ENCODE measurements at regions not wholly inside any gene's neighbourhood (a gene's known extent, or its start where the extent isn't known, plus 50 kb on each side); places are given as distances from the start of the nearest gene placed in this dataset.

- TF ChIP-seq CTCF (IDR thresholded peaks at IDR 0.05; ENCODE audit: insufficient read depth, low read depth, low read length) = no peak
- H3K4me3 ChIP-seq (ENCODE audit: low read depth, low read length) = no peak overlapping the region
- no peak for DNase-seq (ENCODE audit: low read depth)
These were observed 168.4 kb upstream of the NHS start for GRCh38 chrX:17206584-17206983.

GRCh38 chrX:17214962-17215361, 160.0 kb upstream of the NHS start:
- DNase-seq (ENCODE audit: low read depth) = no peak
- no peak overlapping the region for H3K4me3 ChIP-seq (ENCODE audit: low read depth, low read length)
- no peak for TF ChIP-seq CTCF (IDR thresholded peaks at IDR 0.05; ENCODE audit: insufficient read depth, low read depth, low read length)

GRCh38 chrX:17226736-17227135, 148.3 kb upstream of the NHS start:
- TF ChIP-seq CTCF (IDR thresholded peaks at IDR 0.05; ENCODE audit: insufficient read depth, low read depth, low read length) = no peak
- H3K4me3 ChIP-seq (ENCODE audit: low read depth, low read length) = no peak overlapping the region
- DNase-seq (ENCODE audit: low read depth) = no peak

GRCh38 chrX:17237146-17237545, 137.9 kb upstream of the NHS start:
- TF ChIP-seq CTCF (IDR thresholded peaks at IDR 0.05; ENCODE audit: insufficient read depth, low read depth, low read length) = no peak
- no peak for DNase-seq (ENCODE audit: low read depth)
- H3K4me3 ChIP-seq (ENCODE audit: low read depth, low read length) = no peak overlapping the region

- peak; percentile 51 for DNase-seq (ENCODE audit: low read depth)
- TF ChIP-seq CTCF (IDR thresholded peaks at IDR 0.05; ENCODE audit: insufficient read depth, low read depth, low read length) = peak; percentile 59
- no peak overlapping the region for H3K4me3 ChIP-seq (ENCODE audit: low read depth, low read length)
These were observed 132.5 kb upstream of the NHS start for GRCh38 chrX:17242470-17242869.

- no peak overlapping the region for H3K4me3 ChIP-seq (ENCODE audit: low read depth, low read length)
- no peak for DNase-seq (ENCODE audit: low read depth)
- TF ChIP-seq CTCF (IDR thresholded peaks at IDR 0.05; ENCODE audit: insufficient read depth, low read depth, low read length) = no peak
These were observed 127.9 kb upstream of the NHS start for GRCh38 chrX:17247144-17247543.

GRCh38 chrX:17262123-17262522, 112.9 kb upstream of the NHS start:
- no peak overlapping the region for H3K4me3 ChIP-seq (ENCODE audit: low read depth, low read length)
- TF ChIP-seq CTCF (IDR thresholded peaks at IDR 0.05; ENCODE audit: insufficient read depth, low read depth, low read length) = no peak
- DNase-seq (ENCODE audit: low read depth) = no peak

Measured in fibroblast of villous mesenchyme (primary cell).